GM18861 (cell line): ENCODE measurements at regions not wholly inside any gene's neighbourhood (a gene's known extent, or its start where the extent isn't known, plus 50 kb on each side); places are given as distances from the start of the nearest gene placed in this dataset.

Experiments
- ATAC-seq: cut with Tn5 transposase; IDR thresholded peaks from one replicate; pipeline ENCODE4 v1.9.1; 2021; ENCODE audit not compliant: unreplicated experiment

DNA sequence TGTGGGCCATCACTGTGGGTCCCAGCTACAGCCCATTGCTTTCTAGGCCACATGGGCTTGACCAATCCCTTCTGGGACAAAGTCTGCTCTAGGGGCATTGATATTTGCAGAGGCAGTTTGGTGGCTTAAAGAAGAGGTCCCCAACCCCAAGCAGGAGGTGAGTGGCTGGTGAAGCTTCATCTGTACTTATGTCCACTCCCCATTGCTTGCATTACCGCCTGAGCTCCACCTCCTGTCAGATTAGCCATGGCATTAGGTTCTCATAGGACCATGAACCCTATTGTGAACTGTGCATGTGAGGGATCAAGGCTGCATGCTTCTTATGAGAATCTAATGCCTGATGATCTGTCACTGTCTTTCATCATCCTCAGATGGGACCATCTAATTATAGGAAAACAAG lies 54.4 kb upstream of the CADM1 start:
- no peak for ATAC-seq

DNA sequence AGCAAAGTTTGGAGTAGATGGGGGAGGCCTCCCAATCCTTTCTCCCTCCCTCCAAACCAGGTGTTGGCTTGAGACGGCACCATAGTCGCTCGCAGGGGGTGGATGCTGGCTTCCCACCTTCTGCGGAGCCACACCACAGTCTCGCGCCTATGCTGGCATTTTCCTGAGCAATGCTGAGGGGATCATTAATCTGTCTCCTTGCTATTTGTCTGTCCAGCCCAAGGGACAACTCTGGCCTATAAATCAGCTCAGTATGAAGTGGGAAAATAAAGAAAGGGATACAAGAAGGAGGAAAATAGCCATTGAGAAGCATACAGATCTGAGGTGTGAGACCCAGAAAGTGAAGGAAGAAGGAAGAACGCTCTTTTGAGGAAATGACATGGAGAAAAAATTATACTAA lies 53.5 kb upstream of the CADM1 start:
- ATAC-seq: no peak

DNA sequence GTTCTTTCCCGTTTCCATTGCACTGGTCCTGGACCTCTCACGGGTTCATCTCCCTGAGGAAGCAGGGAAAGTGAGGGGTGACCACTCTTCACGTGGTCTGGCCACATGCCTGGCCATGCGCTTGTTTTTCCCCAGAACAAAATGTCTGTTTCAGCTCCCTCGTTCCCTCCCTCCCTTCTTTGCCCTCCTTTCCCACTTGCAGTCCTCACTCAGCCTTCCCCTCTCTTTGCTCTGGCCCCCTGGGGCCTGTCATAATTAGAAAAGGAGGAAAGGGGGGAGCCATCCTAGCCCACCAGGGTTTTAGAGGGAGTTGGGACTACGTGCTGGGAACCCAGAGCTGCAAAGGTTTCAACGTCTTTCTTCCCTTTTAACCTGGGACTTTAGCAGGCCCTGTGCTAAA lies 52.8 kb upstream of the CADM1 start:
- no peak for ATAC-seq

DNA sequence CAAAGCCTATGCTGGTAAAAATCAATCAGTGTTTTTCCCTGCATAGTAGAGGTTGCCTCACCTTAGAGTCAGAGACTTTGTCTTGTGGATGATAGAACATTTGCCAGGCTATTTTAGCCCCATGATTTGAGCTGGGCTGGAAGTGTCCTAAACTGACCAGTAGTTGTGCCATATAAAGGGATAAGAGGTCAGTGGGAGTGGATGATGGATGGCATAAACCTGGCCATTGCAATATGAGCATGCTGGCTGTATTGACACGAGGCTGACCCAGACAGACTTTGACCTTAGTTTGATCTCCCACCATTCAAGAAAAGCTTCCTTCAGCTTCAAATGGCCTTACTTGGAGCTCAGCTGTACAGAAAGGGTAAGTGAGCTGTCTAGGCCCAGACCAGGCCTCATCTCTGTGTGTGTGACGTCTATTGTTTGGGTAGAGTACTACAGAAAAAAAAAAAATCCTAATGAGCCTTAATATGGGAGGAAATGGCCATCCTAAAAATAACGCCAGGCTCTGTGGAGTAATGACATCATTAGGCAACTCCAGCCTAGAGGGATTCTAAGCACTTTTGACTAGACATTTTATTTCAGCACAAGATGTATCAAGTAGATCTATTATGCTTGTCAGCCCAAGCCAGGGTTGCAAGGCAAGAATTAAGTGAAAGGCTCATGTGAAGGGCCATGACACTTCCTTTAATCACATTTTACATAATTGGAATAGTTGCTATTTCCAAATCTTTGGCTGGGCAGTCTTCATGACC lies 51.3 kb upstream of the CADM1 start:
- no peak for ATAC-seq
